ENCODE measurements at regions not wholly inside any gene's neighbourhood (a gene's known extent, or its start where the extent isn't known, plus 50 kb on each side); places are given as distances from the start of the nearest gene placed in this dataset.

DNA sequence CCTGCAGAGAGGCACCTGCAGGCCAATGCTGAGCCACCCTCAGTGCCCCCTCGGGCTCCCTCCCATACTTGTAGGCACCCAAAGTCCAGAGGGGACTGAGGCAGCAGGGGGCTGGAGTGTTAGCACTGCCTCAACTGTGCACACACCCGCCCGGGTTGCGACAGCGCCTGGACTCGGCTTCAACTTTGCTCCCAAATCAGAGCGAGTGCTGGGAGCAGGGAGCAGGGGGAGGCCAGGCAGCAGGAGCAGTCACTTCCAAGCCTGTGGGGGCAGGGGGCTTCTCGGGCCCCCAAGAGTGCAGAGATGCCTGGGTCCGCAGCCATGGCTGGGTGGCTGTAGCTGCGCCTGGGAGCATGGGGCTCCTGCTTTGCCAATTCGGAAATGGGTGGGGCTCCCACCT, 79.5 kb downstream of the DISP1 start:
- Histone ChIP-seq H3K27ac (ENCODE audit: insufficient read depth, low read depth, low read length) (no peak overlapping the region), H3K79me2 (ENCODE audit: control insufficient read depth, insufficient read depth, low read length) (no peaks in the 10 kb centered on the region), H3K36me3 (ENCODE audit: control insufficient read depth in 2 of 2, extremely low read depth in 1 of 2, insufficient read depth in 2 of 2, low read length in 2 of 2) (no peaks in the 10 kb centered on the region), H3K9ac (replicated peaks; ENCODE audit: extremely low read depth, insufficient read depth, low read length) (no peak overlapping the region), H3K4me3 (replicated peaks in 1 of 3; ENCODE audit: insufficient read depth in 1 of 3, low read depth in 1 of 3, low read length in 3 of 3) (no peak overlapping the region), H3K9me1 (replicated peaks; ENCODE audit: control insufficient read depth, extremely low read depth, insufficient read depth, low read length) (no peaks in the 10 kb centered on the region), H3K9me3 (replicated peaks; ENCODE audit: control insufficient read depth, insufficient read depth, low read length) (no peaks in the 10 kb centered on the region), H4K20me1 (replicated peaks; ENCODE audit: control insufficient read depth, extremely low read depth, insufficient read depth, low read length) (no peaks in the 10 kb centered on the region), H3K27me3 (ENCODE audit: control insufficient read depth in 2 of 2, insufficient read depth in 2 of 2, low read length in 2 of 2) (no peaks in the 10 kb centered on the region), H3K4me2 (ENCODE audit: insufficient read depth, low read length) (no peak overlapping the region), H3K4me1 (ENCODE audit: control insufficient read depth, extremely low read depth, insufficient read depth, low read length) (peaks cover 27% of the 10 kb centered on the region), H2AFZ (ENCODE audit: low read depth, low read length) (no peak overlapping the region)
- ChIA-PET POLR2A (no interaction called here), CTCF (no interaction called here)
- dilution Hi-C loops (cut with MboI; ENCODE audit: extremely low pct_ligation_motif_present, low sequenced_read_pairs) (no loop called here), intact Hi-C loops (cut with micrococcal nuclease) (no loop called here)
- TF ChIP-seq, protein P1, sequence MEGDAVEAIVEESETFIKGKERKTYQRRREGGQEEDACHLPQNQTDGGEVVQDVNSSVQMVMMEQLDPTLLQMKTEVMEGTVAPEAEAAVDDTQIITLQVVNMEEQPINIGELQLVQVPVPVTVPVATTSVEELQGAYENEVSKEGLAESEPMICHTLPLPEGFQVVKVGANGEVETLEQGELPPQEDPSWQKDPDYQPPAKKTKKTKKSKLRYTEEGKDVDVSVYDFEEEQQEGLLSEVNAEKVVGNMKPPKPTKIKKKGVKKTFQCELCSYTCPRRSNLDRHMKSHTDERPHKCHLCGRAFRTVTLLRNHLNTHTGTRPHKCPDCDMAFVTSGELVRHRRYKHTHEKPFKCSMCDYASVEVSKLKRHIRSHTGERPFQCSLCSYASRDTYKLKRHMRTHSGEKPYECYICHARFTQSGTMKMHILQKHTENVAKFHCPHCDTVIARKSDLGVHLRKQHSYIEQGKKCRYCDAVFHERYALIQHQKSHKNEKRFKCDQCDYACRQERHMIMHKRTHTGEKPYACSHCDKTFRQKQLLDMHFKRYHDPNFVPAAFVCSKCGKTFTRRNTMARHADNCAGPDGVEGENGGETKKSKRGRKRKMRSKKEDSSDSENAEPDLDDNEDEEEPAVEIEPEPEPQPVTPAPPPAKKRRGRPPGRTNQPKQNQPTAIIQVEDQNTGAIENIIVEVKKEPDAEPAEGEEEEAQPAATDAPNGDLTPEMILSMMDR (IDR thresholded peaks at IDR 0.05; ENCODE audit: extremely low read depth in 1 of 2, insufficient read depth in 1 of 2, low read depth in 1 of 2, low read length in 2 of 2) = no peak
- TF ChIP-seq GATA2 (IDR thresholded peaks at IDR 0.05; ENCODE audit: insufficient read depth, insufficient read length, low read depth, low read length) = no peak
- no peak for TF ChIP-seq POLR2A (IDR thresholded peaks at IDR 0.05; ENCODE audit: low read depth, low read length)
- TF ChIP-seq, protein P2, sequence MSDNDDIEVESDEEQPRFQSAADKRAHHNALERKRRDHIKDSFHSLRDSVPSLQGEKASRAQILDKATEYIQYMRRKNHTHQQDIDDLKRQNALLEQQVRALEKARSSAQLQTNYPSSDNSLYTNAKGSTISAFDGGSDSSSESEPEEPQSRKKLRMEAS (IDR thresholded peaks at IDR 0.05; ENCODE audit: insufficient read depth, insufficient read length) = no peak
- TF ChIP-seq JUN (IDR thresholded peaks at IDR 0.05; ENCODE audit: borderline replicate concordance, insufficient read depth, insufficient read length, low read depth) = no peak
- TF ChIP-seq FOS (IDR thresholded peaks at IDR 0.05; ENCODE audit: borderline replicate concordance, insufficient read depth, low read length) = no peak
- TF ChIP-seq POLR2AphosphoS5 (IDR thresholded peaks at IDR 0.05; ENCODE audit: insufficient read depth, low read depth, low read length) = no peak
- TF ChIP-seq MYC (IDR thresholded peaks at IDR 0.05; ENCODE audit: low read depth, low read length) = no peak
- no peak for TF ChIP-seq EZH2 (IDR thresholded peaks at IDR 0.05; ENCODE audit: borderline replicate concordance, low read depth, low read length, severe bottlenecking)
- BruUV-seq (replicated peaks) = no TSS peak
- DNase-seq (ENCODE audit: low read depth, low spot score) (no peak), FAIRE-seq (no peak)
